HG03442 (cell line): ENCODE measurements at regions not wholly inside any gene's neighbourhood (a gene's known extent, or its start where the extent isn't known, plus 50 kb on each side); places are given as distances from the start of the nearest gene placed in this dataset.

Experiments used
- ATAC-seq: cut with Tn5 transposase; IDR thresholded peaks from one replicate; pipeline ENCODE4 v1.9.1; 2021; ENCODE audit warnings: mild to moderate bottlenecking, moderate library complexity; ENCODE audit not compliant: unreplicated experiment

GRCh38 chr12:67832155-67832554, 157.1 kb upstream of the IFNG-AS1 start:
- no peak for ATAC-seq

GRCh38 chr12:67833602-67834001, 155.6 kb upstream of the IFNG-AS1 start:
- no peak for ATAC-seq

GRCh38 chr12:67837876-67838275, 151.4 kb upstream of the IFNG-AS1 start:
- ATAC-seq, result no peak

- no peak for ATAC-seq
Observed at GRCh38 chr12:67842124-67842523, 147.1 kb upstream of the IFNG-AS1 start.

GRCh38 chr12:67843257-67843656, 146.0 kb upstream of the IFNG-AS1 start:
- no peak for ATAC-seq

GRCh38 chr12:67852701-67853100, 136.5 kb upstream of the IFNG-AS1 start:
- ATAC-seq, result no peak

- ATAC-seq, result no peak
Observed at GRCh38 chr12:67853204-67853603, 136.0 kb upstream of the IFNG-AS1 start.

GRCh38 chr12:67854351-67854750, 134.9 kb upstream of the IFNG-AS1 start:
- ATAC-seq, result no peak

- ATAC-seq, result no peak
Observed at GRCh38 chr12:67855103-67855502, 134.1 kb upstream of the IFNG-AS1 start.

GRCh38 chr12:67871231-67871630, 118.0 kb upstream of the IFNG-AS1 start:
- no peak for ATAC-seq

- ATAC-seq, result no peak
Observed at GRCh38 chr12:67873355-67873754, 115.9 kb upstream of the IFNG-AS1 start.

GRCh38 chr12:67876305-67876915, 112.8 kb upstream of the IFNG-AS1 start:
- no peak for ATAC-seq

GRCh38 chr12:67877727-67878126, 111.5 kb upstream of the IFNG-AS1 start:
- no peak for ATAC-seq

GRCh38 chr12:67879937-67880336, 109.3 kb upstream of the IFNG-AS1 start:
- ATAC-seq, result no peak

GRCh38 chr12:67881565-67881964, 107.7 kb upstream of the IFNG-AS1 start:
- no peak for ATAC-seq

GRCh38 chr12:67884596-67884995, 104.7 kb upstream of the IFNG-AS1 start:
- no peak for ATAC-seq

GRCh38 chr12:67885375-67886169, 103.7 kb upstream of the IFNG-AS1 start:
- ATAC-seq, result no peak

- no peak for ATAC-seq
Observed at GRCh38 chr12:67887065-67887464, 102.2 kb upstream of the IFNG-AS1 start.

- ATAC-seq, result no peak
Observed at GRCh38 chr12:67889931-67890330, 99.3 kb upstream of the IFNG-AS1 start.

- no peak for ATAC-seq
Observed at GRCh38 chr12:67890726-67891258, 98.5 kb upstream of the IFNG-AS1 start.

- ATAC-seq, result no peak
Observed at GRCh38 chr12:67891596-67891995, 97.7 kb upstream of the IFNG-AS1 start.
